Jurkat, Clone E6-1 (cell line): ENCODE measurements at regions not wholly inside any gene's neighbourhood (a gene's known extent, or its start where the extent isn't known, plus 50 kb on each side); places are given as distances from the start of the nearest gene placed in this dataset.

Experiments used
- DNase-seq: peaks from one replicate; pipeline ENCODE4 v3.0.0-alpha.2; 2011; ENCODE audit warnings: low read depth, low spot score
- H3K4me3 ChIP-seq: 2 replicates; pipeline ENCODE4 v1.5.1; 2011; ENCODE audit warnings: mild to moderate bottlenecking, low read length, control low read depth, moderate library complexity

GRCh38 chr20:16128538-16129106 lies 444.6 kb downstream of the KIF16B start:
- no peak for DNase-seq
- no peak overlapping the region for H3K4me3 ChIP-seq

GRCh38 chr20:16125816-16126215 lies 447.4 kb downstream of the KIF16B start:
- no peak overlapping the region for H3K4me3 ChIP-seq
- DNase-seq, result no peak

- H3K4me3 ChIP-seq, result no peak overlapping the region
- no peak for DNase-seq
These were observed 448.1 kb downstream of the KIF16B start for GRCh38 chr20:16124911-16125776.

GRCh38 chr20:16124491-16124890 lies 448.8 kb downstream of the KIF16B start:
- no peak overlapping the region for H3K4me3 ChIP-seq
- DNase-seq, result no peak

GRCh38 chr20:16123623-16124022 lies 449.6 kb downstream of the KIF16B start:
- H3K4me3 ChIP-seq, result no peak overlapping the region
- DNase-seq, result no peak

- DNase-seq, result no peak
- H3K4me3 ChIP-seq, result no peak overlapping the region
These were observed 453.3 kb downstream of the KIF16B start for GRCh38 chr20:16119909-16120308.

- DNase-seq, result no peak
- H3K4me3 ChIP-seq, result no peak overlapping the region
These were observed 457.2 kb downstream of the KIF16B start for GRCh38 chr20:16115911-16116552.

- DNase-seq, result no peak
These were observed 459.5 kb downstream of the KIF16B start for GRCh38 chr20:16113736-16114135.

GRCh38 chr20:16111852-16112412 lies 461.3 kb downstream of the KIF16B start:
- no peak overlapping the region for H3K4me3 ChIP-seq
- DNase-seq, result no peak

More at GRCh38 chr20:16113736-16114135, 459.5 kb downstream of the KIF16B start:
- H3K4me3 ChIP-seq, result no peak overlapping the region

GRCh38 chr20:16111172-16111832 lies 461.9 kb downstream of the KIF16B start:
- H3K4me3 ChIP-seq, result no peak overlapping the region
- no peak for DNase-seq

GRCh38 chr20:16107172-16107870 lies 465.9 kb downstream of the KIF16B start:
- DNase-seq, result no peak
- H3K4me3 ChIP-seq, result no peak overlapping the region

- no peak for DNase-seq
- H3K4me3 ChIP-seq, result no peak overlapping the region
These were observed 466.9 kb downstream of the KIF16B start for GRCh38 chr20:16106191-16106849.

GRCh38 chr20:16104783-16105182 lies 468.5 kb downstream of the KIF16B start:
- no peak for DNase-seq

More at GRCh38 chr20:16104783-16105182, 468.5 kb downstream of the KIF16B start:
- H3K4me3 ChIP-seq, result no peak overlapping the region
